NCI-H146 treated with DMSO at 0.1 percent for 48 hours (cell line): ENCODE measurements at regions not wholly inside any gene's neighbourhood (a gene's known extent, or its start where the extent isn't known, plus 50 kb on each side); places are given as distances from the start of the nearest gene placed in this dataset.
"Not testable (repeated sequence)": the region's sequence is repeated elsewhere in the genome, so short reads cannot be mapped to it uniquely, and the experiment has no call there.

Experiments
- DNase-seq: peaks from one replicate; lab custom pipeline; 2025; ENCODE audit not compliant: unreplicated experiment; lab: John Stamatoyannopoulos, UW

DNA sequence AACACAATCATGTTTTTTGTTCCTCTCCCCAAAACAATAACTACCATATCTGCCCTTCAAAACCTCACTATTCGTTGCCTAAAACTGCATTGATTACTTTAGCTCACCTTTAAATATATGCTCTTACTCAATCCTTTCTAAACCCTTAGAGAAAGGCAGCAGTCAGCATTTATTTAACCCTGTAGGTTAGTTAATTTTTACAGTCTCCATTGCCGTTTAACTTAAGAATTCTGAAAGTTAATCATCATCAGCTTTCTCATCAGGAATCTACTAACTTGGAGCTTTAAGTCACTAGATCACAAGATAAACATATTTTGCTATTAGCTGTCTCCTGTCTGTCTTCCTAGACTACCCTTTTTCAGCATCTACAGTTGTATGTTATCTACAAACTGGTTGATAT is 991.9 kb downstream of the EPHA7 start:
- DNase-seq, result no peak

DNA sequence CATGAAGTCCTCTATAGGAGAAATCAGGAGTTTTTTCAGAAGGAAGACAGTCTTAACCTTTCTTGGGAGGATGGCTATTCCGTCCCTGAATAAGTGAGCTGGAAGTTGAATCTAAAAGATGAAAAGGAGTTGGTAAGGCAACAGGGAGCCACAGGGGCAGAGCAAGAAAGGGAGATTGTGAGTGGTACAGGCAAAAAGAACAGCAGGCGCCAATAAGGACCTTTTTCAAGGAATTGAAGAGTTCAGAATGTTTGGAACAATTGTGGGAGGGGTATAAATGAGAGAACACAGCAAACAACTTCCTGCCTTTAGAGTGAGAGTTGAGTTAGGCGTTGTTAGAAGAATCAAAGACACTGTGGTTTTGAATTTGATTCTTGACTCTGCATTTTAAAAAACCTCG is 1003.7 kb downstream of the EPHA7 start:
- no peak for DNase-seq

DNA sequence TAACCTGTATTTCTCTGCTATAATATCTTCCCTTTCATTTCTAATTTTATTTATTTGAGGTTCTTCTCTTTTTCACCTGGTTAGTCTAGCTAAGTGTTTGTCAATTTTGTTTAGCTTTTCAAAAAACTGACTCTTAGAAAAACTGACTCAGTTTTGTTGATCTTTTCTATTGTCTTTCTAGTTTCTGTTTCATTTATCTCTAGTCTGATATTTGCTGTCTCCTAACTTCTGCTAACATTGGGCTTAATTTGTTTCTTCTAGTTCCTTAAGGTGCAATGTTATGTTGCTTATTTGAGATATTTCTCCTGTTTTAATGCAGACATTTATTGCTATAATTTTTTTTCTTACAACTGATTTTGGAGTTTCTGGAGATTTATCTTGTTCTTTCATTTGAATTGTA is 1011.0 kb downstream of the EPHA7 start:
- no peak for DNase-seq

DNA sequence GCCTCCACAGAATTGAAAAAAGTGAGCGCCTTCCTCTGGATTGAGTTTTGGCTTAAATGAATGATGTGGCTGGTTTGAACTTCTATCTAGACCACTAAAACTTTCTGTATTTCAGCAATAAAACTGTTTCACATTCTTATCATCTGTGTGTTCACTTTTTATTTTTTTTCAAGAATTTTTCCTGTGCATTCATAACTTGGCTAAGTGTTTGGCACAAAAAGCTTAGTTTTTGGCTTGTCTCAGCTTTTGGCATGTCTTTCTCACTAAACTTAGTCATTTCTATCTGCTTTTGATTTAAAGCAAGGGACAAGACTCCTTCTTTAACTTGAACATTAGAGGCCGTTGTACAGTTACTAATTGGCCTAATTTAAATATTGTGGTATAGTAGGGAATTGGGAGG is 1015.1 kb downstream of the EPHA7 start:
- no peak for DNase-seq

DNA sequence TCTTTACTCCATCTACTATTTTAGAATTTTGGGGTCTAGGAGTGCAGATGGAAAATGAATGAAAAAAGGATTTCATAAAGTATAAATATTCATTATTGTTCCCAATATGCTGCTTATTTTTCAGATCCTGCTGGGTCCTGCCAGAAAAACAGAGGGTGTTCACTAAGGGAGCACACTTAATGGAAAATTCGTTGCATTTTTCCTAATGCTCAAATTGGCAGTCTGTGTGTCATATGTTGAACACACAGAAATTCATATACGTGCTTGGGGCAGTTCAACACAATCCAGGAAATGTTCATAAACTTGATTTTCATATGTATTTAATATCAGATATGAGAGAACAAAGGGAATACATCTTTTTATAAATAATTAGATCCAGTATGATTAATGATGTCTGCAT is 1019.4 kb downstream of the EPHA7 start:
- no peak for DNase-seq

DNA sequence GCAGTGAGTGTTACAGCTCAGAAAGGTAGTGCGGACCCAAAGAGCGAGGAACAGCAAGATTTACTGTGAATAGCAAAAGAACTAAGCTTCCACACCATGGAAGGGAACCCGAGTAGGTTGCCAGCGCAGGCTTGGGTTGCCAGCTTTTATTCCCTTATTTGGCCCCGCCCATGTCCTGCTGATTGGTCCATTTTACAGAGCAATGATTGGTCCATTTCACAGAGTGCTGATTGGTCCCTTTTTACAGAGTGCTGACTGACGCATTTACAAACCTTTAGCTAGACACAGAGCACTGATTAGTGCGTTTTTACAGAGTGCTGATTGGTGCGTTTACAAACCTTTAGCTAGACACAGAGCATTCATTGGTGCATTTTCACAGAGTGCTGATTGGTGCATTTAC is 1030.7 kb downstream of the EPHA7 start:
- DNase-seq, result not testable (repeated sequence)

DNA sequence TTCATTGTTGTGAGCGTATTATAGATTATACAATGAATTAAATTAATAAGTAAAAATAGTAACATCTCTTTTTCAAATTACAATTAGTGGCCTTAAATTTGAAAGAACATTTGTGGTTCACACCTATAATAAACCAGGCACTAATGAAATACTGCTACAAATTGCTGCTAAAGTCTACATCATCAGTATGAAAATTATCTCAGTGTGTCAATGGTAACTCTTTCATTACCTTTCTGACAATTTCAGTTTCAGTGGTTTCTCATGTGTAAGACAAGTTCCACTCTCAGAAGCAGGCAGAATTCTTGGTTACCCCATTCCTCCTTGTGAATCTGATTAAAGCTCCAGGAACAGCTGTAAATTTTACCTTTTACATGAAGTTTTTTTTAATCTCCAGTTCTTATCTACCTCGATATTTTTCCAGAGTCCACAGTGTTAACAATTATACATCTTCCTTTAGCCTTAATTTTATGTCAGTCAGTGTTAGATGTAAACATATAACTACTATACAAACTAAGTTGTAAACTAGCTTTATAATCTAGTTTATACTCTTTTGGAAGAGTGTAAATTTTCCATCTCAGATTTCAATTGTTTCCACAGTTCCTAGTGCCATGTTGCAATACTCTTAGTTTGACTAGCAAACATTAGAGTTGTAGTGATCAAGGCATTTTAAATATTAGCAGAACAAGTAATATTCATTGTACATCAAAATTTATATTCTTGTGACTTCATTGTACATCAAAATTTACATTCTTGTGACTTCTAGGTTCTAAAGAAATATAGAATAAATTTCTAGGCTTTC is 1038.4 kb downstream of the EPHA7 start:
- DNase-seq, result no peak

DNA sequence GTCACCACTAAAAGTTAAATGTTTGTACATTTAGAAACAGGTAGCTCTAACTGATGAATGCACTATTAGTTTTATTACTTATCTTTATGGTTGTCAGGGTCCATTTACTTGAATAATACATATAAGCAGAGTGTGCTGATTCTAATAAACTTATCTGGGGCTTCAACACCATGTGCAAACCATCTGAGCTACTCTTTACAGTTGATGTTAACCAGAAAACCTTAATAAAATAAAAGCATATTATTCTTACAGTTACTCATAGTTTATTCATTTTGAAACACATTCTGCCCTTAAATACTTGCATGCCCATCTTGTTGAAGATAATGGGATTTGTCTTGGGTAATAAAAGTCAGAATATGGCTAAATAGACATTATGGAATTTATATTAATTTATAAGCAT is 1042.2 kb downstream of the EPHA7 start:
- no peak for DNase-seq

DNA sequence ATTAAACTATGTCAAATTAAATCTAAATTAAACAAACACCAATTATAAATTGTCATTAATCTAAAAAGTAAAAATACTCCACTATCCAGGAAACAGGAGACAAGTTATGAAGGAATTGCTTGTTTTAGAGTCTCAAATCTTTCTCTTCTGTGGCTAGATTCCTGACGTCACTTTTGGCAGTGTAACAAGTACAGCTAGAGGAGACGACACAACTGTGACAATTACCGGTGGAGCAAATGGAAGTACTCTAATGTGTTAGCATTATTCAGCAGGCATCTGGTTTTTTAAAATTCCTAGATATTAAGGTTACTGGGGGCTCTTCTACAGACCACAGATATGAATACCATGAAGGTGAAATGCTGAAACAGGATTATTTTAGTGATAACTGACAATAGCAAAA is 1042.7 kb downstream of the EPHA7 start:
- DNase-seq, result no peak

DNA sequence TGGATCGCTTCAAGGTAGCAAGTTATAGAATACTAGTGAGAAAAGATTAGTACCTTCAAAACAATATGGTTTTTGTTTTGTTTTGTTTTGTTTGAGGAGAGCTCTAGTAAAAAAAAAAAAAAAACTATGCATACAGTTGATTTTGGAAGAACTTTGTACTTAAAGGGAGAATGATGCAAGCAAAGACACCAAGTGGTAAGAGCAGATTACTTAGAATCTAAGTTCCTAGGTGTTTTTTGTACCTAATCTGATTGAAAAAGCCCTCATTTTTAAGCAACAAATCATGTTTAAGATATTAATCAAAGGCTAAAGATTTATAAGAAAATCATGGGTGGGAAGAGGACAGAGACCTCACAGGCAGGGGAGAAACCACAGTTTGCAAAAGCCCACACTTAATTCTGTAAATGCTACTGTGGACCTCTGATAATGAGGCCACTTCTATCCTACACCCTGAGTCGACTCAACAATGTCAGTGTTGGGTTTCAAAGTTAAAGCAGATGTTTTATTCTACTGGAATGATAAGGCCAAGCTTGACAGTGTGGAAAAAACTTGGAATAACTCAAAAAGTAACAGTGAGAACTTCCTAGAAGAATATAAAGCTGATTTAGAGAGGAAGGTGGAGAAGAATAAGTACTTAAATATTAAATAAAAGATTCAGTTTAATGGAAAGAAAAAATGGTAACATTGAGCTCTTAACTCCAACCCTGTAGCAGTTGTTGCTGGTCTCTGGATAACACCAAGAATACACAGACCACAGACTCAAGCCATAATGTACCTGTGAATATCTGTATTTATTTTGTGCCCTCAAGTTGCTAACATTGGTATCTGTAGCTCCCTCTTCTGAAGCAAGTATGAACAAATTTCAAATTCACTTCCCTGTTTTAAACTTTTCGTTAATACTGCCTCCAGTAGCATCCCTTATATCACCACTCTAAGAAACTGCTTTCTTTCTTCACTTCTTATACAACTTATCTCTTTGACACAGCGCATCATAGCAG is 1047.8 kb downstream of the EPHA7 start:
- no peak for DNase-seq

DNA sequence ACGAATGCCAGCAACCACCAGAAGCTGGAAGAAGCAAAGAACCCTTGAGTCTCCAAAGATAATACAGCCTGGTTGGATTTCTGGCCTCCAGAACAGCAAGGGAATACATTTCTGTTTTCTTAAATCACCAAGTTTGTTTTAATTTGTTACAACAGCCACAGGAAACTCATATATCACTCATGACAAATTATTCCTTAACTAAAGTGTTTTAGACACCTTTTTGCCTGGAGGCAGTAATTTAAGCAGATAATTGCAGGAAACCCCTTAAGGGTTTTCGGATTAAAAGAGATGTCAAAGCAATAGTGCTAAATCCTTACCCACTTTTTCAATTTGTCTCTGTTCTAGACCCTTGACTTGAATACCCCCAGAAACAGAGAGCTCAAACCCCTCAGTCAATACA is 1050.0 kb downstream of the EPHA7 start:
- no peak for DNase-seq

DNA sequence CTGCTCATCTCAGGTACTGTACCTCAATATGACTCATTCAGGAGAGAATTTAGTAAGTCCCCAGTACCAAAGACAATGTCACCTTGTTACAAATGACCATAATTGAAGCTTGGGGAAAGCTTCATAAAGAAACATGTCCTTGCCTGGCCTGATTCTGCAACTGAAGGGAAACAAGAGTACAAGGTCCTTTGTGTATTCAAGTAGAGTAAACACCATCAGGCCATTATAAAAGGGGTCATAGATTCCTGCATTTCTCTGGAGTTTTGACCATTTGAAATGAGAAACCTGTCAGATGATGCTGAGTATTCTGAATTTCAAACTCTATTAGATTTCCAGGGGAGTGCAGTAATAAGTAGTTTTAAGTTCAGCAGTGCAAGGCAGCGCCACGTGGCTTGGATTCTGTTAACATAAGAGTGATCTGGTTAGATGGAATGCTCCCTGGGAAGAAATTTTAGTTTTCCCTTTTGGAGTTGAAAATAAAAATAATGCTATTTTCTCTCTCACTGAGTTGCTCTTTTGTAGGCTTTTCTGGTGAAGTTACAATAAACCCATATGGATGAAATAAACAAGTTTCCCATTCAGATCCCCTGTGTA is 1054.3 kb downstream of the EPHA7 start:
- DNase-seq, result no peak

DNA sequence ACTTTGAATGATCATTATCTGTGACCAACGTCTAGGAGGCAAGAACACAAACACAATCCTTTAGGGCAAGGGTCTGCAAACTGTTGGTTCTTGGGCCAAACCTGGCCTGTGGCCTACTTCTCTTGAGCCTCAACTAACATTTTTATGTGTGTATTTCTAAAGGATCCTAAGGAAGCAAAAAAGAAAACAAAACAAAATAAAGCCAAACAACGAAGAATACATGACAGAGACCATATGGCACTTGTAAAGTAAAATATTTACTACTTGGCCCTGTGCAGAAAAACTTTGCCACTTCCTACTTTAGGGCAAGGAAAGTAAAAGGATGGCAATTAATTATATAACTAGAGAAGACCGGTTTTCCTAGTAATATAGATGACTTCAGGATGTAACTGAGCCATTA is 1056.2 kb downstream of the EPHA7 start:
- DNase-seq, result no peak

DNA sequence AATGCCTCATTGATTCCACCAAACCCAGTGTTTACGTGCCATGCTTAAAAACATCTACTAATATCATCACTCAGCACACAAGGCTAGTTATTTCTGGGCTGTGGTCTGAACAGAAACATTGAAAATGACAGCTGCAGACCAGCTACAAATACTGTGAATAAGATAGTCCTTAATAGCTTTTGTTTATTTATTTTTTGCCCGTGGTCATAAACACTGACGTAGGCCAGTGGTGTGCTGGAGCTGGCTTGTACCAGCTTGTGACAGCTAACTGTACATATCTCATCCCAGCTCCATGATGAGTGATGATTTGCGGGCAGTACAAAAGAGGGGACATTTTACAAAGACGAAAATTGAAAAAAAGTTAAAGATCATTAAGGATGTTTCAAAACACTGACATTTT is 1057.0 kb downstream of the EPHA7 start:
- DNase-seq, result no peak

DNA sequence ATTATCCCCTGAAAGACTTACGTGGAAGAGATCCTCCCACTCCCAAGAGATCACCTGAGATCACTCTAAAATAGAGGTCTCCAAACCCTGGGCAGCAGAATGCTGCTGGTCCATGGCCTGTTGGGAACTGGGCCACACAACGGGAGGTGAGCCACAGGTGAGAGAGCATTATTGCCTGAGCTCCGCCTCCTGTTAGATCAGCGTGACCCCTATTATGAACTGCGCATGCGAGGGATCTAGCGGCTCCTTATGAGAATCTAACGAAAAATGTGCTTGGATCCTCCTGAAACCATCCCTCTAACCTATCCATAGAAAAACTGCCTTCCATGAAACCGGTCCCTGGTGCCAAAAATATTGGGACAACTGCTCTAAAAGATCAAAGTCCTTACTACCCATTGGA is 1057.4 kb downstream of the EPHA7 start:
- DNase-seq, result no peak

DNA sequence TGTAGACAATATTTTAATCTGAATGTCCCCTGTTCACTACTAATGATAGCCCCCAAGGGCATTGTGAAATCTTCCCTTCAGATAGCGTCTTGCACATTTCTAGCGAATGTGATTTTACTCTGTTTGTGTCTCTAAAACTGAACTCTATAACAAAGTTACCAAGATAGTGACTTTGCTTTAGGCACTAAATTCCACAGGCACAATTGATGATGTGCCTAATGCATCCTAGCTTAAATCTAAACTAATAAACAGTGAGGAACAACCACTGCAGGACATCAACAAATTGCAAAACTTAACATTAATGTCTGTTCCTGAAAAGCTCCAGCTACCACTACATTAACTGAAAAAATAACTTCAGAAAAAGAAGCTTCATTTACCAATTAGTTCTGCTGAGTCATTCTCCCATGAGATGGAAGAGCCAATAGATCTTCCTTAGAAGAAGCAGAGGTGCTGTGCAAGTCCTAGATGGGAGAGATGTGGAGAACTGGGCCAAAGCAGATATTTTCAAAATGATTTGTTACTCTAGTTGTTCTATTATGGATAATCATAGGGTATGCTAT is 1065.0 kb downstream of the EPHA7 start:
- DNase-seq, result no peak

DNA sequence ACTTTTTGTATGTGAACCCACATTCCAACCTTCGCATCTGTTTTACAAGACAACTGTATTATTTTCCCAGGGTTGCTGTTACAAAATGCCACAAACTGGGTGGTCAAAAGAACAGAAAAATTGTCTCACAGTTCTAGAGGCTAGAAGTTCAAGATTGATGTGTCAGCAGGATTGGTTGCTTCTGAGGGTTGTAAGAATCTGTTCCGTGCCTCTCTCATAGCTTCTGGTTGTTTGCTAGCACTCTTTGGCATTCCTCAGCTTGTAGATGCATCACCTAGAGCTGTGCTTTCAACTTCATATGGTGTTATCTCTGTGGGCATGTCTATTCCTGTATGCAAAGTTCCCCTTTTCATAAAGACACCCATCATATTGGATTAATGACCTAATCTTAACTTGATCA is 1067.2 kb downstream of the EPHA7 start:
- no peak for DNase-seq

DNA sequence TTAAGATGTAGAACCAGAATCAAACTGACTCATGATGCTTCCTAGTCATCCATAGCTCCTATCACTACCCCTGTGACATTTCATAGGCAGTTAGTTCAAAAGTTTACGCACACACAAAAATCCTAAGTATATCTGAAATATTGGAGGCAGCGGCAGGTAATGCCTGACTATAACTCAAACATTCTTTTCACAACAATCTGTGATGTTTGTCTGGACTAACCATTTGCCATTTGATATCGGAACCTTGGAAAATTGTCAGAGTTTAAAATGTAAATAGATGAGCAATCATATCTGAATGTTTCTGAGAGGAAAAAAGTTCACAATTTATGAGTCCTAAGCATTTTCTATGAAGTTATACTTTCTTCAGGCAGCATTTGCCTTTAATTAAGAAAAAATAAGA is 1078.2 kb downstream of the EPHA7 start:
- DNase-seq, result no peak

DNA sequence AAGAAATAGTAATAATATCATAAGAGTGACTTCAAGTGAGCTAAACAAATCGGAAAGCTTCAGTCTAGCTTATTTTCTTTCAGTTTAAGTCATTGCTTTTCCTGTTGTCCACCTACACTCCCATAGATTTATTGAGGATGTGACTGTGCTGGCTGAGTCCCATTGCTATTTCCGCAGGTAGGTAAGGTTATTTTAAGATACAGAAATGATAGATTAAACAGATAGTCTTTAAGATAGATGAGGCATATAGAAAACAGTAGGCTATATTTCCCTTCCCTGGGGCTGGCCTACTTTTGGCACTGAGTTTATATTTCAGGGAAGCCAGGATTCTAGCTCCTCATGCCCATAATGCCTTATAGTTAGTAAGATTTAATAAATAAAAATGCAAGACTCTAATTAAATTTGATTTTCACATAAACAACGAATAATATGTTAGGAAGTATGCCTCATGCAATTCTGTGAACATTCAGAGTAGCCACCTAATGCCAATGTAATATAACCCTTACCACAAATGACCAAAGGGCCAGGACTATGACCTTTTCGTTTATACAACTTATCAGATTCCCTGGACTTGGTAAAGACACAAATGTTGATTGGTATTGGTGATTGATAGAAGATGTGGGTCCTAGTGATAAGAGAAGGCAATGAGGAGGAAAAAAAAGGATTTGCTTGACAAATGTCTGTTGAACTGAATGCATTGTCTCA is 1079.3 kb downstream of the EPHA7 start:
- no peak for DNase-seq

DNA sequence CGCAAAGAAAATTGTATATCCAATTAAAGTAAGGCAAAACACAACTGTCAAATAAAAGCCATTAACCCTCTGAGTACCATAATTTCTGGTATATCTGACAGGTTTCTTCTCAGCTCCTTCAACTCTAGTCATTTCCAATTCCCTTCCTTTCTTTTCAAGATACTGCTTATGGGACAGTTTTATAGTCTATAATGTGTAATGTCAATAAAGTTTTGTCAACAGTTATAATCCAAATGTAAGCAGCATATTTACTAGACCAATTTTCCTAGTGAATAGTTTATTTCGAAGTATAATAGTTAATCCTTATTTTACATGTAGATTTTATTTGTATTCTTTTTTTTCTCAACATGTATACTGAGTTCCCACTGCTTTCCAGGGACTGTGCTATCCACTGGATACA is 1081.8 kb downstream of the EPHA7 start:
- DNase-seq, result no peak
